Stomach smooth muscle (tissue), 2 donors: ENCODE measurements at regions not wholly inside any gene's neighbourhood (a gene's known extent, or its start where the extent isn't known, plus 50 kb on each side); places are given as distances from the start of the nearest gene placed in this dataset.
"Not testable (repeated sequence)": the region's sequence is repeated elsewhere in the genome, so short reads cannot be mapped to it uniquely, and the experiment has no call there.

Source experiments
- H3K27ac ChIP-seq: one replicate; pipeline ENCODE4 v1.7.0; 2013; ENCODE audit warnings: mild to moderate bottlenecking, low read length, inconsistent platforms
- H3K27me3 ChIP-seq, 2 donors: one replicate each; pipeline ENCODE4 v1.7.0; 2013; ENCODE audit warnings: low read length in 2 of 2; ENCODE audit not compliant: insufficient read depth in 2 of 2, control insufficient read depth in 1 of 2
- H3K36me3 ChIP-seq, 2 donors: one replicate each; pipeline ENCODE4 v1.7.0; 2013; ENCODE audit warnings: low read length in 2 of 2; ENCODE audit not compliant: control insufficient read depth in 2 of 2, insufficient read depth in 2 of 2
- H3K4me1 ChIP-seq: one replicate; pipeline ENCODE4 v1.7.0; 2013; ENCODE audit warnings: low read length; ENCODE audit not compliant: control insufficient read depth, insufficient read depth
- H3K4me3 ChIP-seq, 2 donors: one replicate each; pipeline ENCODE4 v1.7.0; 2013; ENCODE audit warnings: low read length in 2 of 2
- H3K9ac ChIP-seq, 2 donors: one replicate each; pipeline ENCODE4 v1.7.0; 2013; ENCODE audit warnings: low read length in 2 of 2, mild to moderate bottlenecking in 1 of 2
- H3K9me3 ChIP-seq, 2 donors: one replicate each; pipeline ENCODE4 v1.7.0; 2013; ENCODE audit warnings: low read length in 2 of 2; ENCODE audit not compliant: control insufficient read depth in 2 of 2
- donor health status: healthy.
- donor health status: Pancreatic carcinoma.

- no peak overlapping the region for H3K9ac ChIP-seq
- H3K4me3 ChIP-seq = no peak overlapping the region
- no peaks in the 10 kb centered on the region for H3K4me1 ChIP-seq
- H3K9me3 ChIP-seq = no peaks in the 10 kb centered on the region
- no peaks in the 10 kb centered on the region for H3K36me3 ChIP-seq
- no peak overlapping the region for H3K27ac ChIP-seq
- no peaks in the 10 kb centered on the region for H3K27me3 ChIP-seq
These were observed 419.8 kb downstream of the NSUN3 start for GRCh38 chr3:94482686-94483085.

- H3K4me1 ChIP-seq = no peaks in the 10 kb centered on the region
- no peaks in the 10 kb centered on the region for H3K27me3 ChIP-seq
- no peaks in the 10 kb centered on the region for H3K36me3 ChIP-seq
- no peaks in the 10 kb centered on the region for H3K9me3 ChIP-seq
- no peak overlapping the region for H3K27ac ChIP-seq
- no peak overlapping the region for H3K4me3 ChIP-seq
- no peak overlapping the region for H3K9ac ChIP-seq
These were observed 420.5 kb downstream of the NSUN3 start for GRCh38 chr3:94483403-94483802.

- Histone ChIP-seq H3K9me3 (no peaks in the 10 kb centered on the region), H3K9ac (no peak overlapping the region)
These were observed 432.1 kb downstream of the NSUN3 start for GRCh38 chr3:94494992-94495391.

GRCh38 chr3:94500146-94500545 is 437.3 kb downstream of the NSUN3 start:
- H3K4me3 ChIP-seq = no peak overlapping the region
- H3K4me1 ChIP-seq = no peaks in the 10 kb centered on the region
- H3K27ac ChIP-seq = no peak overlapping the region
- no peaks in the 10 kb centered on the region for H3K9me3 ChIP-seq
- no peaks in the 10 kb centered on the region for H3K27me3 ChIP-seq
- H3K36me3 ChIP-seq = no peaks in the 10 kb centered on the region
- no peak overlapping the region for H3K9ac ChIP-seq

More at GRCh38 chr3:94494992-94495391, 432.1 kb downstream of the NSUN3 start:
- Histone ChIP-seq H3K4me3 (no peak overlapping the region), H3K27me3 (no peaks in the 10 kb centered on the region), H3K27ac (no peak overlapping the region), H3K36me3 (no peaks in the 10 kb centered on the region), H3K4me1 (no peaks in the 10 kb centered on the region)

DNA sequence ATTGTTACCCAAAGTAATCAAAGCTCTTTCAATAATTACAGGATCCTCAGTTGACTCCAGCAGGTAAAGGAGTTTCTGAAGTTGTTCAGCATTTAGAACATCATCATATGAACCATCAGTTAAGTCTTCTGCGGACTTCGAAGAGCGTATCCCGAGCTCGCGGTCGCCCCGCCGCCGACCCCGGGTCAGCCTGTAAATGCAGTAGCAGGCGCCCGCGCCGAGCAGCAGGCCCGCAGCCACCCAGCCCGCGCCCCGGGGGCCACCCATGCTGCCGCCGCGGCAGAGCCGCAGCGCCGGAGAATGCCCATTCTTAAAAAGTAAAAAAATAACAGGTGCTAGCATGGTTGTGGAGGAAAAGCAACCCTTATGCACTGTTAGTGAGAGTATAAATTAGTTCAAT is 444.5 kb downstream of the NSUN3 start:
- H3K9me3 ChIP-seq, H3K4me1 ChIP-seq, H3K9ac ChIP-seq, H3K4me3 ChIP-seq, H3K36me3 ChIP-seq, H3K27me3 ChIP-seq, H3K27ac ChIP-seq: not testable (repeated sequence)

DNA sequence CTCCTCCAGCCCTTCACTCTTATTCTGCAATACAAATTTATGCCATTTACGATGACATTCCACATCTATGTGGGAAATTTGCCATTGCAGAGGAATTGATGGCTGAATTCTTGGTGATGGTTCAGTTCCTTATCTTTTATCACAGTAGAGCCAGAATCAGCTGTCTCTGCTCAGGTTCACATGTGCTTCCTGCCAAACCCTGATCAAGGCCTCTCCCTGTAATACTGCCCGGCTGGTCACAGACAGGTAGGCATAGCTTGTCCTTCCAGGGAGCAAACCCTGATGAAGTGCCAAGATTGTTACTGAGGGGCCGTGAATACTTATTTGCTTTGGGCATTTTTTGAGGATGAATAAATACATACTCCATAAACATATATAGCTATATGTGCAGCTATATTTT is 450.0 kb downstream of the NSUN3 start:
- Histone ChIP-seq H3K9me3 (no peaks in the 10 kb centered on the region), H3K4me3 (no peak overlapping the region), H3K4me1 (no peaks in the 10 kb centered on the region), H3K36me3 (no peaks in the 10 kb centered on the region), H3K27ac (no peak overlapping the region), H3K27me3 (no peaks in the 10 kb centered on the region), H3K9ac (no peak overlapping the region)

GRCh38 chr3:94513600-94513999 is 450.7 kb downstream of the NSUN3 start:
- no peak overlapping the region for H3K9ac ChIP-seq
- no peak overlapping the region for H3K4me3 ChIP-seq
- H3K27me3 ChIP-seq = no peaks in the 10 kb centered on the region
- no peak overlapping the region for H3K27ac ChIP-seq
- no peaks in the 10 kb centered on the region for H3K9me3 ChIP-seq
- no peaks in the 10 kb centered on the region for H3K4me1 ChIP-seq
- H3K36me3 ChIP-seq = no peaks in the 10 kb centered on the region

DNA sequence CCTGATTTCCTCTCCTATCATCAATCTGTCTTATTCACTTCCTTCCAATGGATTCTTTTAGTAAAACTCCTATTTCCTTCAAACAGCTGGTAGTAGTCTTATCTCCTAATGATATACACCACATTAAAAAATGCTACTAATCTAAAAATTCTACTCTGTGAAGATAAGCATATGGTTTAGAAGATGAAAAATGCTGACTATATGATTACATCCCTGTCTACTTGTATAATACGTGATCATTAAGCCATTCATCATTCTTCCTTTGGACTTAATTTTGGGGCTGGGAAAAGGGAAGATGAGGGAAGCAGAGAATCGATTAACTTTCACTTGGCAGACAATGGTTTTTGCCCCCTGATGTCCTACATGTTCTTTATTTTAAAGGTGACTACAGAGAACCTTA is 453.1 kb downstream of the NSUN3 start:
- no peak overlapping the region for H3K27ac ChIP-seq
- H3K27me3 ChIP-seq = no peaks in the 10 kb centered on the region
- H3K9ac ChIP-seq = no peak overlapping the region
- no peak overlapping the region for H3K4me3 ChIP-seq
- H3K36me3 ChIP-seq = no peaks in the 10 kb centered on the region
- no peaks in the 10 kb centered on the region for H3K4me1 ChIP-seq
- no peaks in the 10 kb centered on the region for H3K9me3 ChIP-seq

GRCh38 chr3:94520364-94520763 is 457.5 kb downstream of the NSUN3 start:
- no peaks in the 10 kb centered on the region for H3K27me3 ChIP-seq
- H3K27ac ChIP-seq = no peak overlapping the region
- H3K9me3 ChIP-seq = no peaks in the 10 kb centered on the region
- H3K36me3 ChIP-seq = no peaks in the 10 kb centered on the region
- H3K4me3 ChIP-seq = no peak overlapping the region
- no peak overlapping the region for H3K9ac ChIP-seq
- H3K4me1 ChIP-seq = peaks cover 3% of the 10 kb centered on the region

GRCh38 chr3:94522488-94522887 is 459.6 kb downstream of the NSUN3 start:
- no peak overlapping the region for H3K9ac ChIP-seq
- peaks cover 3% of the 10 kb centered on the region for H3K4me1 ChIP-seq
- no peaks in the 10 kb centered on the region for H3K9me3 ChIP-seq
- H3K36me3 ChIP-seq = no peaks in the 10 kb centered on the region
- no peak overlapping the region for H3K27ac ChIP-seq
- no peak overlapping the region for H3K4me3 ChIP-seq
- no peaks in the 10 kb centered on the region for H3K27me3 ChIP-seq

- H3K27ac ChIP-seq = no peak overlapping the region
- H3K4me1 ChIP-seq = peaks cover 3% of the 10 kb centered on the region
- H3K9me3 ChIP-seq = no peaks in the 10 kb centered on the region
- H3K4me3 ChIP-seq = no peak overlapping the region
- no peak overlapping the region for H3K9ac ChIP-seq
- H3K27me3 ChIP-seq = no peaks in the 10 kb centered on the region
- no peaks in the 10 kb centered on the region for H3K36me3 ChIP-seq
These were observed 461.4 kb downstream of the NSUN3 start for GRCh38 chr3:94524102-94524919.
